Uterus (tissue), 2 donors: ENCODE measurements at regions not wholly inside any gene's neighbourhood (a gene's known extent, or its start where the extent isn't known, plus 50 kb on each side); places are given as distances from the start of the nearest gene placed in this dataset.

Experiments
- CTCF ChIP-seq, 4 experiments: fragments of 200-600 bp in 2 of 4; fragments of 450-650 bp in 2 of 4; sonication (generic) in 2 of 4; IDR thresholded peaks; one replicate each; pipeline ENCODE4 v1.5.1; 2016 to 2019; ENCODE audit warnings: antibody characterized with exemption in 4 of 4, mild to moderate bottlenecking in 2 of 4, moderate library complexity in 1 of 4
- POLR2A ChIP-seq, 2 donors: fragments of 450-650 bp; IDR thresholded peaks; one replicate each; pipeline ENCODE4 v1.6.1; 2016; ENCODE audit warnings: antibody characterized with exemption in 2 of 2, mild to moderate bottlenecking in 1 of 2, moderate library complexity in 1 of 2

GRCh38 chr15:62618846-62619504, 423.6 kb upstream of the TPM1 start:
- TF ChIP-seq POLR2A (IDR thresholded peaks at IDR 0.05) (no peak), CTCF (IDR thresholded peaks at IDR 0.05) (no peak)
